Endothelial cell (in vitro differentiated cells): ENCODE measurements at regions not wholly inside any gene's neighbourhood (a gene's known extent, or its start where the extent isn't known, plus 50 kb on each side); places are given as distances from the start of the nearest gene placed in this dataset.

Source experiments
- DNase-seq: peaks from one replicate; pipeline ENCODE4 v3.0.0; 2021; ENCODE audit warnings: low spot score
- H3K27ac Mint-ChIP-seq: one replicate; pipeline ENCODE4 v1.8.0; 2021; ENCODE audit warnings: mixed read lengths, inconsistent platforms; ENCODE audit not compliant: unreplicated experiment
- H3K27me3 Mint-ChIP-seq: one replicate; pipeline ENCODE4 v1.8.0; 2021; ENCODE audit warnings: mild to moderate bottlenecking, moderate library complexity, mixed read lengths, inconsistent platforms; ENCODE audit not compliant: unreplicated experiment
- H3K36me3 Mint-ChIP-seq: one replicate; pipeline ENCODE4 v1.8.0; 2021; ENCODE audit warnings: mild to moderate bottlenecking, low read depth, mixed read lengths, inconsistent platforms; ENCODE audit not compliant: unreplicated experiment
- H3K4me1 Mint-ChIP-seq: one replicate; pipeline ENCODE4 v1.8.0; 2021; ENCODE audit warnings: mild to moderate bottlenecking, mixed read lengths, inconsistent platforms; ENCODE audit not compliant: unreplicated experiment
- H3K4me3 Mint-ChIP-seq: one replicate; pipeline ENCODE4 v1.8.0; 2021; ENCODE audit warnings: mild to moderate bottlenecking, mixed read lengths, inconsistent platforms; ENCODE audit not compliant: unreplicated experiment
- H3K9me3 Mint-ChIP-seq: one replicate; pipeline ENCODE4 v1.8.0; 2021; ENCODE audit warnings: mixed read lengths, inconsistent platforms; ENCODE audit not compliant: unreplicated experiment
- TF ChIP-seq, protein P1 (sequence below): fragments of 200-600 bp; sonication (generic); IDR thresholded peaks from one replicate; pipeline ENCODE4 v1.5.0; 2021; ENCODE audit warnings: antibody characterized with exemption; ENCODE audit not compliant: unreplicated experiment

- Mint-ChIP-seq H3K36me3 (no peaks in the 10 kb centered on the region), H3K27me3 (peaks cover 1% of the 10 kb centered on the region), H3K4me1 (peaks cover 8% of the 10 kb centered on the region), H3K4me3 (no peak overlapping the region), H3K27ac (no peak overlapping the region), H3K9me3 (no peaks in the 10 kb centered on the region)
- DNase-seq, result no peak
- TF ChIP-seq, protein P1, sequence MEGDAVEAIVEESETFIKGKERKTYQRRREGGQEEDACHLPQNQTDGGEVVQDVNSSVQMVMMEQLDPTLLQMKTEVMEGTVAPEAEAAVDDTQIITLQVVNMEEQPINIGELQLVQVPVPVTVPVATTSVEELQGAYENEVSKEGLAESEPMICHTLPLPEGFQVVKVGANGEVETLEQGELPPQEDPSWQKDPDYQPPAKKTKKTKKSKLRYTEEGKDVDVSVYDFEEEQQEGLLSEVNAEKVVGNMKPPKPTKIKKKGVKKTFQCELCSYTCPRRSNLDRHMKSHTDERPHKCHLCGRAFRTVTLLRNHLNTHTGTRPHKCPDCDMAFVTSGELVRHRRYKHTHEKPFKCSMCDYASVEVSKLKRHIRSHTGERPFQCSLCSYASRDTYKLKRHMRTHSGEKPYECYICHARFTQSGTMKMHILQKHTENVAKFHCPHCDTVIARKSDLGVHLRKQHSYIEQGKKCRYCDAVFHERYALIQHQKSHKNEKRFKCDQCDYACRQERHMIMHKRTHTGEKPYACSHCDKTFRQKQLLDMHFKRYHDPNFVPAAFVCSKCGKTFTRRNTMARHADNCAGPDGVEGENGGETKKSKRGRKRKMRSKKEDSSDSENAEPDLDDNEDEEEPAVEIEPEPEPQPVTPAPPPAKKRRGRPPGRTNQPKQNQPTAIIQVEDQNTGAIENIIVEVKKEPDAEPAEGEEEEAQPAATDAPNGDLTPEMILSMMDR, result no peak
These were observed 56.1 kb upstream of the B3GAT1 start for GRCh38 chr11:134468081-134468668.

- H3K27me3 Mint-ChIP-seq, result peaks cover 1% of the 10 kb centered on the region
- no peaks in the 10 kb centered on the region for H3K9me3 Mint-ChIP-seq
- DNase-seq, result no peak
- H3K36me3 Mint-ChIP-seq, result no peaks in the 10 kb centered on the region
- no peak overlapping the region for H3K4me3 Mint-ChIP-seq
- peaks cover 8% of the 10 kb centered on the region for H3K4me1 Mint-ChIP-seq
- no peak overlapping the region for H3K27ac Mint-ChIP-seq
- TF ChIP-seq, protein P1, result no peak
These were observed 54.8 kb upstream of the B3GAT1 start for GRCh38 chr11:134466610-134467567.

DNA sequence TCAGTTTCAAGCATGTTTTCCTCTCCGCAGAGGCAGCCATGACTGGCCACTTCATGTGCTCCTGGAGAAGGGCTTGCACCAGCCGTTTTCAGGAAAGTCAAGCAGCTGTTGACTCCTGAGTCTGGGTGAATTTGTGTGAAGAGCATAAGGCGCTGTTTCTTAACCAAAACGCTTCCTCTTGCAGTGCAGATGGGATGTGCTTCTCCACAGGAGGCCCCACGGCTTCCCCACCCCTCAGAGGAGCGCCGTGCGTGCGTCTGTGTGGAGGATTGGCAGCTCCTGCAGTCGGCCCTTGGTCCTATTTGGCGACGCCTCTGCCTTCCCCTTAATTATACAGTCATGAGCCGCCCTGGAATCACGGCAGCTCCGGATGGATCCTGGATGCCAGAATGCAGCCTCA is 54.1 kb upstream of the B3GAT1 start:
- DNase-seq, result no peak
- no peak overlapping the region for H3K27ac Mint-ChIP-seq
- peaks cover 8% of the 10 kb centered on the region for H3K4me1 Mint-ChIP-seq
- H3K9me3 Mint-ChIP-seq, result no peaks in the 10 kb centered on the region
- peaks cover 1% of the 10 kb centered on the region for H3K27me3 Mint-ChIP-seq
- H3K4me3 Mint-ChIP-seq, result no peak overlapping the region
- no peaks in the 10 kb centered on the region for H3K36me3 Mint-ChIP-seq
- TF ChIP-seq, protein P1, result no peak

DNA sequence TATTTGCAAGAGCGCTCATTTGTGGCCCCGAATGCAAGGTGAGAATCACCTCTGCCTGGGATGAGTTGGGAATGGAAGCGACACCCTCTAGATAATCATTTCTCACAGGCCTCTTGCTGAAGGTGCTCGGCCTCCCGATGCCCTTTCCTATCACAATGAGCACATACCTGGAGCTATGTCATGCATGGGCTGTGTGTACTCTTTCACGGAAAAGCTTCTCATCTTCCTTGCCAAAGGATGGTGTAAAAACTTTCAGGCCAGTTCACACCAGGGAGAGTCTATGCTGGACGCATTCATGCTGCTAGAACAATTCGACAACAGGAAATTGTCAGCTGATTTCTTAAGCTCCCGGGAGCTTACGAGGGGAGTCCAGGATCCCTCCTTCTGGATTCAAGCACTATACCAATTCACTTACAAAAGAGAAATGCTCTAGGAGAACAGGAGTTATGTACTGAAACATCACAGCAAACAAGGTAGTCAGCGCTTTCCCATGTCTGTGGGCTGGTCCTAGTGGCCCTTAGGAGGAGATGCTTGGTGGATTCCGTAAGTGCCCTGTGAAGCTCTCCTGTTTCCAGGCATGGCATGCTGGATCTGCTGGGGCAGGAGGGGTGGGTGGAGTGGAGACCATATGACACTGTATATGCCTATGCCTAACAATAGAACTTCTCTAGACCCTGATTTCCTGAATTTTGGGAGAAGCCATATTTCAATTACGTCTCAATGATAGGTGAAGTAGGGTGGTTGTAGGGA is 53.1 kb upstream of the B3GAT1 start:
- Mint-ChIP-seq H3K9me3 (no peaks in the 10 kb centered on the region), H3K27ac (no peak overlapping the region)

More for the DNA sequence above, 53.1 kb upstream of the B3GAT1 start:
- no peak for DNase-seq
- TF ChIP-seq, protein P1, result no peak
- Mint-ChIP-seq H3K27me3 (peaks cover 1% of the 10 kb centered on the region), H3K4me1 (peaks cover 8% of the 10 kb centered on the region), H3K4me3 (no peak overlapping the region), H3K36me3 (no peaks in the 10 kb centered on the region)
